Right renal cortex interstitium (tissue), 3 donors: ENCODE measurements at regions not wholly inside any gene's neighbourhood (a gene's known extent, or its start where the extent isn't known, plus 50 kb on each side); places are given as distances from the start of the nearest gene placed in this dataset.

ENCODE experiments used
- DNase-seq, 3 donors: peaks; one replicate each; pipeline ENCODE4 v3.0.0-alpha.2; 2013; ENCODE audit warnings: low read depth in 3 of 3, low spot score in 2 of 3

- no peak for DNase-seq
These were observed 89.4 kb upstream of the IGLL5 start for GRCh38 chr22:22798232-22798616.

- DNase-seq = no peak
These were observed 88.9 kb upstream of the IGLL5 start for GRCh38 chr22:22798716-22799115.

DNA sequence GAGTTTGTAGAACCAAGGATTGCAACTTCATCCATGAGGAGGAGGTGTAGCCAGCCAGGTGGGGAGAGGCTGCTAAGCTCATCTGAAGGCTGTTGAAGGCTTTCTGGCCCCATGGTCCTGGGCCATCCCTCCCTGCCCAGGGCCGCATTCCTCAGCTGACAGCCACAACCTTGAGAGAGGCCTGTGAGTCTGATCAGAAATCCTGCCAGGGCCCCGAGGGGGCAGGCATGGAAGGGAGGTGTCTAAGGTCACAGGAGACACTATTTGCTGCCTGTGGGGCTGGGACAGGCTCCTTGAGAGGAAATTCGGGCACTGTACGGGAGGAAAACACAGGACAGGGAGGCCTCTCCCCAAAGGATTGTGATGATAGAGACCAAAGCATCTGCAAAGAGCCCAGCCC lies 88.1 kb upstream of the IGLL5 start:
- DNase-seq = no peak

DNA sequence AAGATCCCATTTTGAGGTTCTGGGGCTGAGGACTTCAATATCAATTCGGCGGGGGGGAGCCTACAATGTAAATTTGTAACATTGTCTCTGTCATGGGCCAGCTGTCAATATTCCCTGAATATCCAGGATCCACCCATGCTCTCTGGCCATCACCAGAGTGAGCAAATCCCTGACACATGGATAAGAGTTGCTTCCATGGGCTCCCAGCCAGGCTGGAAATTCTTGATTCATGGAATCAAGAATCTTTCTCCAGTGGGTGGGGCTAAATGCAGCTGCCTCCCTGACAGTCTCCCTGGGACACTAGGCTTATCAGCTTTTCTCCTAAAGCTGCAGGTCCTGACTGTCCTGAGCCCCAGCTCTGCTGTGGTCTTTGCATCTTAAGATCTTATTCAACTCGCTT lies 86.9 kb upstream of the IGLL5 start:
- DNase-seq = no peak

- no peak for DNase-seq
These were observed 85.2 kb upstream of the IGLL5 start for GRCh38 chr22:22802339-22802970.

GRCh38 chr22:22803285-22803853 lies 84.2 kb upstream of the IGLL5 start:
- DNase-seq = no peak

DNA sequence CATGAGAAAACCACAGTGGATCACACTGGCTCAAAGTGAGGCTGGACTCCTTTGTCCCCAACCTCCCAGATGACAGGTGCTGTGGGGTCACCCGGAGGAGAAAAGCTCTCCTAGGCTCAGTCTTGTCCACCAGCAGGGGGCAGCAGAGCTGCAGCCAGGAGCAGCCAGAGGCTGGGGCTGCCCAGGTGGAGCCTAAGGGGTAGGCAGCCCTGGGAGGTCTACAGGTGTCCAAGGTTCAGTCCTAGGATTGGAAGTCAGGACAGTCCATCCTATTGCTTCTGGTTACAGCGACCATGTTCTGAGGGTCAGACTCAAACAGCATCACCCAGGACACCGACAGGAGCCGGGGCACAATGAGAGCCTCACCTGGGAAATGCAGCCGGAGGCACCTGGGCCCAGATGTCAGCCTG lies 77.6 kb upstream of the IGLL5 start:
- DNase-seq = peak in 2 of 3 donors; percentile 17 to 26

GRCh38 chr22:22810471-22810870 lies 77.1 kb upstream of the IGLL5 start:
- DNase-seq = no peak

DNA sequence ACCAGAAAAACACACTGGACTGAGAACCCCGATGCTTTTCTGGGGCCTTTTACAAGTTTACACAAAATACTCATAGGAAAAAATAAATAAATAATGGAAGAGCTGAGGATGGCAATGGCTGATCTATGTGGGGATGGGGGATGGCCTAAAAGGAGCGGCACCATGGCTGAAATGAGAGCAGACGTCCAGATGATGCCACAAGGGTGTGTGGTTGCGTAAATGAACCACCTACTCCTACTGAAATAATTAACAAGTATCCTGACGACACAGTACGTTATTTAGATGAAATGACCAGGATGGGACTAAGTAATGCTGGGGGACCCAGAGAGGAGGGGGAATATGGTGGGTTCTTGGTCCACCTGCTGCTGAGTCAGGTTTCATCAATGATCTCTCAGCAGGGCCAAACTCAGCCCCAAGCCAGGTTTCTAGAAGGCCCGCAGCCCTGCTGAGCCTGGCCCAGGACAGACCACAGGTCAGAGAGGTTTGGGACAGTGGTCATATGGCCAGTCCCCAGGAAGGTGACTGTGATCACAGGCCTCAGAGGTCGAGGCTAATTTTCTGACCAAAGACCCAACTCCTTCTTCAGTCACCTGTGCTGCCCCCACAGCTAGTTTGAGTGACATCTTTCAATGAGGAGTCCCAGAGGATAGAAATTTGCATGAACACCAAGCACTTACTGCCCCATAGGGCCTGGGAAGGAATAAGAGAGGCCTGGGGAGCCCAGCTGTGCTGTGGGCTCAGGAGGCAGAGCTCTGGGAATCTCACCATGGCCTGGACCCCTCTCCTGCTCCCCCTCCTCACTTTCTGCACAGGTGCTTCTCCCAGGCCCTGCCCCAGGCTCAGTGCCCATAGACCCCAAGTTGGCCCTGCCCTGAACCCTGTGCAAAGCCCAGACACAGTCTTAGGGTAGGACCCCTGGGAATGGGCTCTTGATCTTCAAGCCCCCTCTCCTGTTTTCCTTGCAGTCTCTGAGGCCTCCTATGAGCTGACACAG lies 76.3 kb upstream of the IGLL5 start:
- no peak for DNase-seq

GRCh38 chr22:22812031-22812905 lies 75.3 kb upstream of the IGLL5 start:
- DNase-seq = no peak

DNA sequence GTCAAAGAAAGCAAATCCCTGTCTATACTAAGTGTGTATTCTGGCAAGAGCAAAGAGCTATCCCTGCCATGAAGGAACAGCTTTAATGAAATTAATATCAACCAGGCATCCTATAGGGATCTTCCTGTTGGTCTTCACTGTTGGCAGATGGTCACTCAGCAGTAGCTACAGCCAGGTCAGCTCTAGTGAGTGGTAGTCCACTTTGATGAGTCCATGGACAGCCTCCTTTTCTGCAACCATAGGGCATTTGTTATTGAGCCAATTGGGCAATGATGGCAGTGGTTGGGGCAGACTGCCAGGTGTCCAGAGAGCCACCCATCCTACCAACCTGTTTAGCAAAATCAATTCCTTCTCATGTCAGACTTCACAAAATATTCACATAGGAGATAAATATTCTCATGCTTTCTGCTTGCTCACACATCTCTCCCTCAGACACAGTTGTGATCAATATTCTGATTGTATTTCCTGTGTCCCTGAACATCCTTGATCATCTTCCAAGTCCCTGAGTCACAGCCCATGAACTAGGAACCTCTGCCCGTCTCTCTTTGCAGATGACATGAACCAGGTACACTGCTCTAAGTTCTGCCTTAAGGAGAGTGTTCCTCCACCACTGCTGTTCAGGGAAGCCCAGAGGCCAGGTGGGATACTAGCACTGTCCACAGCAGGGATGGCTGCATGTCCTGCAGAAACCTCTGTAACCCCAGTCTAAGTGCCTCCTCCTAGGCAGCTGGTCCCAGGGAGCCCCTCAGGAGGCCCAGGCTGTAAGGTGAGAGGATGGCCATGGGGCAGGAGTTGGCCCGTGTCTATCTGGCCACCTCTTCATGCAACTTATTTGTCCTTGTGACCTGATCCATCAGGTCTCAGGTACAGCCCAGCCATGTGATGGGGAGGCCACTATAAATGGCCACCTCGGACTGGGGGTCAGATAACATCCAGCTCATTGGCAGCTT lies 74.2 kb upstream of the IGLL5 start:
- no peak for DNase-seq

GRCh38 chr22:22814666-22815396 lies 72.8 kb upstream of the IGLL5 start:
- DNase-seq = no peak

DNA sequence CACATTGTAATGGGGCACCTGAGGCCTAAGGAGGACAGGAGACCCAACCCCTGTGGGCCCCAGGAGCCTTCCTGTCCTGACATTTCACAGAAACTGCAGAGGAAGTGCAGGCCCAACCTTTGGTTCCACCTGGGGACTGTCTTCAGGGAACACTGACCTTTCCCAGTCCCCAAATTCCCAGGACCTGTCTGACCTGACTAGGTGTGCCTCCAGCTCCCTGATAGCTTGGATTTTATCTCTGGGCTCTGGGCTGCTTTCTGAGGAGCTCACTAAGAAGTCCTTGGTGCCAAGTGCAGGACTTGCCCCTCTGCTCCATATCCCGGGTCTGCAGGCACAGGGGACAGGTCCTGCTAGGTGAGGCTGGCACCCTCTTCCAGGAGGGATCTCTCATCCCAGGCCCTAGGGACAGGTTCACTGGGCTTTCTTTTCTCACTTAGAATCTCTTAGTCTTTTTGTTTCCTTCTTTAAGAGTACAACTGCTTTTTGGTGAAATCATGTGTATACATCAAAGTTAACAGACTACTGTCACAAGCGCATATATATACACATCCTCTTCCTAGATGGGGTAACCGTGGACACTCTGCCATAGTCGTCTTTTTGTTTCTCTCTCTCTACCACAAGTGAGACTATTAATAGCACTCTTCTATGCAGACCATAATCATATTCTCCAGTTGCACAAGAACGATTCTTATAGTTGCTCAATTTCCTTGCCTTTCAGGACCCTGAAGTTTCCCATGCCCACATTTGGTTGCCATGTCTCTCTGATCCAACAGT lies 72.0 kb upstream of the IGLL5 start:
- DNase-seq = no peak

- DNase-seq = no peak
These were observed 71.5 kb upstream of the IGLL5 start for GRCh38 chr22:22816171-22816514.

GRCh38 chr22:22816766-22817410 lies 70.7 kb upstream of the IGLL5 start:
- DNase-seq = no peak

DNA sequence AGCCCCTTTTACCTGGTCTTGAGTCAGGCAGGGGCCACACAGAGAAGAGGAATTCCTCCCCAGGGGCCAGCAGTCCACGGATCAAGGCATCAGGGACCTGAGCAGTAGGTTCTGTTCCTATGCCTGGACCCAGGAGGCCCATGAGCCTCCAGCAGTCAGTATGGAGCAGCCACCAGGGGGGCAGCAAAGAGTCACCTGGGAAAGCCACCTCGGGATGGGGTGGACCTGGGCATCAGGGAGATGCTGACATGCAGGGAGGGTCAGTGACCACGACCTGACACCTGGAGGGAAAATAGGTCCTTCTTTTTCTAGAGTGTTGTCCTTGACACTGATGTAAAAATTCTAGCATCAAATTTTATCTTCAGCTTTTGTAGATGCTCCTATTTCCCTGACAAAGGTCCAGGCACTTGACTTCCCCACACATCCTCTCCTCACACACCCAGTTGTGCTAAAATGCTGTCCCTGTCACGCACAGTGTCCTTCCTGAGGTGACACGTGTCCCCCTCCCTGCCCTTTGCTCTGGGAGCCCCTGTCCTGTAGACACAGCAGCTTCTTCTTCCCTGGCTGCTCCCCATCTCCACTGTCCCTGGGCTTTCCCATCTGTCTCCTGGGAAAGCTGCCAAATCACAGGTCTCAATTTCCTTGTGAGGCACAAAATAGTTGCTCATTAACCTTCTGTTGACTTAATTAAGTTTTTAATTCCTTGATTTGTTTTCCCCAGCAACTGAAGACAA lies 70.0 kb upstream of the IGLL5 start:
- no peak for DNase-seq

DNA sequence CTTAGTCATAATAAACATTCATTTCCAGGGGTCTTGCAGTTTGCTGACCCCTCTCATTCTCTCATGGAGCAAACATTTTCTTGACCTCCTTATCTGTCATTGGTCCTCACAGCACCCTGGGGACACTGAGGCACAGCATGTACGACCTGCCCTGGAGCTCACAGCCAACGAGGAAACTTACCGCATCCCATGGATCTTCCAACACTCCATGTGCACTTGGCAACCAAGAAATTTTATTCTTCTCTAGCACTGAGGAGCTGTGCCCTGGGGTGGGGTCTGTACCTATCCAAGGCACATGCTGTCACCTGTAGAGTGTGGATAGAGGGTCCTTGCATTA lies 69.4 kb upstream of the IGLL5 start:
- no peak for DNase-seq
